Right hindlimb (tissue), 1 donor: ENCODE measurements at regions not wholly inside any gene's neighbourhood (a gene's known extent, or its start where the extent isn't known, plus 50 kb on each side); places are given as distances from the start of the nearest gene placed in this dataset.
A peak's percentile ranks its signal among the peaks of the same experiment; 100 is the strongest.

Source experiments
- DNase-seq: peaks from one replicate; pipeline ENCODE4 v3.0.0-alpha.2; 2018

- DNase-seq, result no peak
These were observed 193.5 kb downstream of the SPP2 start for GRCh38 chr2:234243871-234244565.

GRCh38 chr2:234242459-234242836 lies 191.9 kb downstream of the SPP2 start:
- no peak for DNase-seq

- DNase-seq, result no peak
These were observed 191.4 kb downstream of the SPP2 start for GRCh38 chr2:234241656-234242458.

GRCh38 chr2:234240917-234241316 lies 190.4 kb downstream of the SPP2 start:
- DNase-seq, result no peak

- DNase-seq, result no peak
These were observed 184.7 kb downstream of the SPP2 start for GRCh38 chr2:234235191-234235590.

GRCh38 chr2:234231460-234231859 lies 181.0 kb downstream of the SPP2 start:
- no peak for DNase-seq

- DNase-seq, result no peak
These were observed 168.5 kb downstream of the SPP2 start for GRCh38 chr2:234219046-234219310.

- DNase-seq, result no peak
These were observed 168.0 kb downstream of the SPP2 start for GRCh38 chr2:234218266-234219045.

GRCh38 chr2:234212534-234212933 lies 162.0 kb downstream of the SPP2 start:
- no peak for DNase-seq

- no peak for DNase-seq
These were observed 161.3 kb downstream of the SPP2 start for GRCh38 chr2:234211797-234212196.

GRCh38 chr2:234206738-234207137 lies 156.2 kb downstream of the SPP2 start:
- DNase-seq, result no peak

GRCh38 chr2:234204480-234204879 lies 154.0 kb downstream of the SPP2 start:
- no peak for DNase-seq

- peak; percentile 22 for DNase-seq
These were observed 152.9 kb downstream of the SPP2 start for GRCh38 chr2:234203135-234203984.

GRCh38 chr2:234202601-234203000 lies 152.1 kb downstream of the SPP2 start:
- DNase-seq, result no peak

- DNase-seq, result no peak
These were observed 149.5 kb downstream of the SPP2 start for GRCh38 chr2:234199996-234200395.

- no peak for DNase-seq
These were observed 148.5 kb downstream of the SPP2 start for GRCh38 chr2:234198976-234199375.

- no peak for DNase-seq
These were observed 145.0 kb downstream of the SPP2 start for GRCh38 chr2:234195516-234195915.

GRCh38 chr2:234193977-234194563 lies 143.6 kb downstream of the SPP2 start:
- DNase-seq, result no peak

- no peak for DNase-seq
These were observed 141.4 kb downstream of the SPP2 start for GRCh38 chr2:234191819-234192407.

- DNase-seq, result no peak
These were observed 139.3 kb downstream of the SPP2 start for GRCh38 chr2:234189786-234190300.

- DNase-seq, result no peak
These were observed 138.7 kb downstream of the SPP2 start for GRCh38 chr2:234189230-234189629.

GRCh38 chr2:234187646-234188174 lies 137.2 kb downstream of the SPP2 start:
- DNase-seq, result no peak
